ENCODE measurements at regions not wholly inside any gene's neighbourhood (a gene's known extent, or its start where the extent isn't known, plus 50 kb on each side); places are given as distances from the start of the nearest gene placed in this dataset.
A peak's percentile ranks its signal among the peaks of the same experiment; 100 is the strongest.
"Not testable (repeated sequence)": the region's sequence is repeated elsewhere in the genome, so short reads cannot be mapped to it uniquely, and the experiment has no call there.

- peak overlapping the region; percentile 58; the same call in 1 of the 2 replicates for H3K4me3 Mint-ChIP-seq
- no peaks in the 10 kb centered on the region; the same call in none of the 2 replicates for H3K27me3 Mint-ChIP-seq (ENCODE audit: insufficient read depth)
- peaks cover 11% of the 10 kb centered on the region for H3K4me1 Mint-ChIP-seq (ENCODE audit: low read depth)
- peak; percentile 90 for TF ChIP-seq CTCF (IDR thresholded peaks at IDR 0.05)
- H3K27ac Mint-ChIP-seq: no peak overlapping the region
- DNase-seq: peak; percentile 72
- no peaks in the 10 kb centered on the region for H3K9me3 Mint-ChIP-seq
- H3K36me3 Mint-ChIP-seq (ENCODE audit: low read depth): no peaks in the 10 kb centered on the region
Observed at GRCh38 chr15:84142888-84143337, 92.7 kb upstream of the GOLGA6L4 start.

- peaks cover 5% of the 10 kb centered on the region for H3K27me3 Mint-ChIP-seq (ENCODE audit: insufficient read depth)
- H3K4me1 Mint-ChIP-seq (ENCODE audit: low read depth): peaks cover 11% of the 10 kb centered on the region
Observed at GRCh38 chr15:84143753-84144314, 91.7 kb upstream of the GOLGA6L4 start.

GRCh38 chr15:84144946-84145345 is 90.6 kb upstream of the GOLGA6L4 start:
- H3K27me3 Mint-ChIP-seq (ENCODE audit: insufficient read depth); H3K9me3 Mint-ChIP-seq; H3K27ac Mint-ChIP-seq; H3K36me3 Mint-ChIP-seq (ENCODE audit: low read depth); H3K4me3 Mint-ChIP-seq; DNase-seq: not testable (repeated sequence)
- peaks cover 11% of the 10 kb centered on the region for H3K4me1 Mint-ChIP-seq (ENCODE audit: low read depth)

More at GRCh38 chr15:84143753-84144314, 91.7 kb upstream of the GOLGA6L4 start:
- Mint-ChIP-seq H3K4me3 (no peak overlapping the region), H3K9me3 (no peaks in the 10 kb centered on the region), H3K36me3 (ENCODE audit: low read depth) (no peaks in the 10 kb centered on the region), H3K27ac (no peak overlapping the region)
- TF ChIP-seq CTCF (IDR thresholded peaks at IDR 0.05): no peak
- DNase-seq: no peak

- H3K4me1 Mint-ChIP-seq (ENCODE audit: low read depth): peaks cover 11% of the 10 kb centered on the region
- DNase-seq; H3K36me3 Mint-ChIP-seq (ENCODE audit: low read depth); H3K9me3 Mint-ChIP-seq; H3K27me3 Mint-ChIP-seq (ENCODE audit: insufficient read depth); H3K27ac Mint-ChIP-seq; H3K4me3 Mint-ChIP-seq: not testable (repeated sequence)
Observed at GRCh38 chr15:84146299-84146698, 89.3 kb upstream of the GOLGA6L4 start.

- H3K27me3 Mint-ChIP-seq (ENCODE audit: insufficient read depth); H3K9me3 Mint-ChIP-seq; DNase-seq; H3K36me3 Mint-ChIP-seq (ENCODE audit: low read depth); H3K27ac Mint-ChIP-seq; H3K4me3 Mint-ChIP-seq: not testable (repeated sequence)
- H3K4me1 Mint-ChIP-seq (ENCODE audit: low read depth): peaks cover 11% of the 10 kb centered on the region
Observed at GRCh38 chr15:84147307-84147706, 88.3 kb upstream of the GOLGA6L4 start.

GRCh38 chr15:84151205-84151931 is 84.2 kb upstream of the GOLGA6L4 start:
- DNase-seq: no peak
- no peak overlapping the region for H3K27ac Mint-ChIP-seq
- TF ChIP-seq CTCF (IDR thresholded peaks at IDR 0.05): no peak
- H3K4me1 Mint-ChIP-seq (ENCODE audit: low read depth): no peaks in the 10 kb centered on the region
- H3K9me3 Mint-ChIP-seq: no peaks in the 10 kb centered on the region
- H3K4me3 Mint-ChIP-seq: no peak overlapping the region
- no peaks in the 10 kb centered on the region for H3K36me3 Mint-ChIP-seq (ENCODE audit: low read depth)
- peaks cover 18% of the 10 kb centered on the region for H3K27me3 Mint-ChIP-seq (ENCODE audit: insufficient read depth)

- H3K4me1 Mint-ChIP-seq (ENCODE audit: low read depth); H3K27ac Mint-ChIP-seq; H3K4me3 Mint-ChIP-seq; H3K9me3 Mint-ChIP-seq; DNase-seq; H3K36me3 Mint-ChIP-seq (ENCODE audit: low read depth): not testable (repeated sequence)
- H3K27me3 Mint-ChIP-seq (ENCODE audit: insufficient read depth): peaks cover 25% of the 10 kb centered on the region
Observed at GRCh38 chr15:84152381-84152979, 83.1 kb upstream of the GOLGA6L4 start.

- H3K27me3 Mint-ChIP-seq (ENCODE audit: insufficient read depth): peaks cover 22% of the 10 kb centered on the region
- not testable (repeated sequence) for H3K9me3 Mint-ChIP-seq; H3K4me1 Mint-ChIP-seq (ENCODE audit: low read depth); H3K27ac Mint-ChIP-seq; H3K4me3 Mint-ChIP-seq; H3K36me3 Mint-ChIP-seq (ENCODE audit: low read depth); DNase-seq
Observed at GRCh38 chr15:84153655-84154140, 81.9 kb upstream of the GOLGA6L4 start.

GRCh38 chr15:84154314-84154713 is 81.3 kb upstream of the GOLGA6L4 start:
- not testable (repeated sequence) for H3K27ac Mint-ChIP-seq; H3K4me1 Mint-ChIP-seq (ENCODE audit: low read depth); DNase-seq; H3K9me3 Mint-ChIP-seq; H3K4me3 Mint-ChIP-seq; H3K36me3 Mint-ChIP-seq (ENCODE audit: low read depth)
- H3K27me3 Mint-ChIP-seq (ENCODE audit: insufficient read depth): peaks cover 16% of the 10 kb centered on the region

- peaks cover 16% of the 10 kb centered on the region for H3K27me3 Mint-ChIP-seq (ENCODE audit: insufficient read depth)
- not testable (repeated sequence) for H3K27ac Mint-ChIP-seq; H3K4me3 Mint-ChIP-seq; H3K4me1 Mint-ChIP-seq (ENCODE audit: low read depth); H3K9me3 Mint-ChIP-seq; H3K36me3 Mint-ChIP-seq (ENCODE audit: low read depth); DNase-seq
Observed at GRCh38 chr15:84154787-84155186, 80.8 kb upstream of the GOLGA6L4 start.
